ENCODE measurements at regions not wholly inside any gene's neighbourhood (a gene's known extent, or its start where the extent isn't known, plus 50 kb on each side); places are given as distances from the start of the nearest gene placed in this dataset.

DNA sequence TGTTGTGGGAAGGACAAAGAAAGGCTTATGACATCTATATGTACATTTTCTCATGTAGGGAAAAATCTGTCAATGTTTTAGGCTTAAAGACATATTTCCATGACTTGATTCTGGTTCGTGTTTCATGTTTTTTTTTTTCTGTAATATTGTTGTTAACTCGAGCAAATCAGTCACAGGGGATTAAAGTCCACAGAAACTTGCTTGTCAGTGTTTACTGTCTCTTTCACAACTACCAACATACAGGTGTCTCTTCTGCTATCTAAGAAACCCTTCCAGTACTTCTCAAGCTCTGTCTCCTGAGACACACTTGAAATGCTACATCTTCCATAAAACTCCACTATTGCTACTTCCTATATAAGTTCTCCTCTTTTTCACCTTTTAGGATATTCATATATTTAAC is 130.9 kb upstream of the SLITRK6 start:
- ChIA-PET POLR2A (no interaction called here), CTCF (no interaction called here)

DNA sequence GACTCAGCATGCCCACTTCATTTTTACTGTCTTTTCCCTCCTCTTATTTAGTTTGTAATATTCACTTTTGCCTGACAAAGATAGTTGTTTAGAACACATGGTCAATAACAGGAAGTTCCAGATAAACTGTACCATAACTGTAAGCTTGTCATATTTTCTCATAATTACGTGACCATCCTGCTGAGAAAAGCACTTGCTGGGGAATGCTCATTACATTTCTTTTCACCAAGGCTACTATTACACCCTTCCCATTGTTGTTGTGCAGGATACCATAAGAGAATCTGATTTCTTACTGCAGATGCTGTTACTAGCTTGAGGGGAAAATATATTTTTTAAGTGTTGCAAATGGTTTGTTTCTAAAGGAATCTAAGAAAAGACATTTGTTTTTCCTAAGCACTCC is 111.7 kb upstream of the SLITRK6 start:
- ChIA-PET POLR2A (no interaction called here), CTCF (no interaction called here)
- no peak for DNase-seq (ENCODE audit: low read depth)
- Histone ChIP-seq H3K4me3 (ENCODE audit: low read depth, low read length) (no peak overlapping the region), H3K36me3 (ENCODE audit: control insufficient read depth, insufficient read depth, low read length) (no peaks in the 10 kb centered on the region), H3K27me3 (ENCODE audit: control insufficient read depth, insufficient read depth, low read length) (no peaks in the 10 kb centered on the region)
- no peak for TF ChIP-seq CTCF (IDR thresholded peaks at IDR 0.05; ENCODE audit: insufficient read depth, low read depth, low read length)

More for the DNA sequence above, 130.9 kb upstream of the SLITRK6 start:
- Histone ChIP-seq H3K27me3 (ENCODE audit: control insufficient read depth, insufficient read depth, low read length) (no peaks in the 10 kb centered on the region), H3K4me3 (ENCODE audit: low read depth, low read length) (no peak overlapping the region), H3K36me3 (ENCODE audit: control insufficient read depth, insufficient read depth, low read length) (no peaks in the 10 kb centered on the region)
- no peak for TF ChIP-seq CTCF (IDR thresholded peaks at IDR 0.05; ENCODE audit: insufficient read depth, low read depth, low read length)
- no peak for DNase-seq (ENCODE audit: low read depth)

DNA sequence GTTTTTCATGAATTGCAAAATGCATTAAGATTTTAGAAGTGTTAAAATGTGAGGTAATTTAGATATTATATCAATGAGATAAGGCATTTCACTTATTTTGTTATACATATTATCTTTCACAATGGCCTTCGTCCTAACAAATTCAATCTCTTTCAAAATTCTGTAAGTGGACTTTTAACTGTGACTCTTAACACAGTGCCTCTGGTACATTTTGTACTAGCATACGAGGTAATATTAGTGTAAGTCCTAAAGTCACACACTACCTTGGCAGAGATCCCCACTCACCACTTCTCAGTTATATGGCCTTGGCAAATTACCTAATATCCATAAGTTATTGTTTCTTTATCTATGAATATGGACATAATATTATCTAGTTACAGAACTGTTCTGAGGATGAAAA is 101.3 kb upstream of the SLITRK6 start:
- CTCF ChIA-PET = no interaction called here
- POLR2A ChIA-PET = no interaction called here
- Histone ChIP-seq H3K36me3 (ENCODE audit: control insufficient read depth, insufficient read depth, low read length) (no peaks in the 10 kb centered on the region), H3K27me3 (ENCODE audit: control insufficient read depth, insufficient read depth, low read length) (no peaks in the 10 kb centered on the region), H3K4me3 (ENCODE audit: low read depth, low read length) (no peak overlapping the region)
- no peak for TF ChIP-seq CTCF (IDR thresholded peaks at IDR 0.05; ENCODE audit: insufficient read depth, low read depth, low read length)
- no peak for DNase-seq (ENCODE audit: low read depth)

DNA sequence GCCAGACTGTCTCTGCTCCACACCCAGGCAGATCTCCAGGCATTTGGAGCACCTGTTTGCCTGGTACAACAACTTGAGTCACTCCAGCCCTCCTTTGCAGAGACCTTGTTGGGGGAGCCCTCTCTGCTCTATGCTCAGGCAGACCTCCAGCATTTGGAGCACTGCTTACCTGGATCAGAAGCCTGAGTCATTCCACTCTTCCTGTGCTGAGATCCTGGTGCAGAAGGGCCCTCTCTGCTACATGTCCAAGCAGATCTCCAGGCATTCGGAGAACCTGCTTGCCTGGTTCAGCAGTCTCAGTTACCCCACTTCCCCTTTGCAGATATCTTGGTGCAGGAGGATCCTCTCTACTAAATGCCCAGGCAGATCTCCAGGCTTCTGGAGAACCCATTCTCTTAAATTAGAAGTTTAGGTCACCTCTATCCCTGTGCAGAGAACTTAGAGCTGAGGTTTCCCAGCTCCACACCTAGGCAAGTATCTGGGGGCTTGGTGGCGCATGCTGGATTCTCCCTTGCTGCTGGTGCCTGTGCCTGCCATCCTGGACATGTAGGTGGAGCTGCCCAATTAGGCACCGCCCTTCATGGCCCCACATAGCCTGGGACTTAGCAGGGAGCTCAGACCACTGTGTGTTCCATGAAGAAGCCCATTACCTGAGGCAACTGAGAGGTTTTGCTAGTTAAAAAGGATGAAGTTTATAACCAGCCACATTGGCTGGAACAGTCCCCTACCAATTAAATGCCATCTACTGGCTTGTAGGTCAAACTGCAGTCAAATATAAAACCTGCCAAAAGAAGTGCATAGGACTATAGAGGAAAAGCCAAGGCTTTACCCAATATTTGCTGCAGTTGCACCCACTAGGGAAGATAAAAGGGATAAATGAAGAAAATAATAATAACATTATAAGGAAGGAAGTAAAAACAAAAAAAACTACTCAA is 97.6 kb upstream of the SLITRK6 start:
- DNase-seq (ENCODE audit: low read depth) = no peak
- H3K27me3 ChIP-seq (ENCODE audit: control insufficient read depth, insufficient read depth, low read length) = no peaks in the 10 kb centered on the region
- no peak for TF ChIP-seq CTCF (IDR thresholded peaks at IDR 0.05; ENCODE audit: insufficient read depth, low read depth, low read length)
- POLR2A ChIA-PET = no interaction called here
- CTCF ChIA-PET = no interaction called here
- no peaks in the 10 kb centered on the region for H3K36me3 ChIP-seq (ENCODE audit: control insufficient read depth, insufficient read depth, low read length)
- H3K4me3 ChIP-seq (ENCODE audit: low read depth, low read length) = no peak overlapping the region

- ChIA-PET POLR2A (no interaction called here), CTCF (no interaction called here)
- H3K27me3 ChIP-seq (ENCODE audit: control insufficient read depth, insufficient read depth, low read length) = no peaks in the 10 kb centered on the region
- no peak for TF ChIP-seq CTCF (IDR thresholded peaks at IDR 0.05; ENCODE audit: insufficient read depth, low read depth, low read length)
- no peaks in the 10 kb centered on the region for H3K36me3 ChIP-seq (ENCODE audit: control insufficient read depth, insufficient read depth, low read length)
- DNase-seq (ENCODE audit: low read depth) = no peak
- no peak overlapping the region for H3K4me3 ChIP-seq (ENCODE audit: low read depth, low read length)
These were observed 88.2 kb upstream of the SLITRK6 start for GRCh38 chr13:85887406-85887805.

All from BJ (cell line).